K562 (cell line): ENCODE measurements at regions not wholly inside any gene's neighbourhood (a gene's known extent, or its start where the extent isn't known, plus 50 kb on each side); places are given as distances from the start of the nearest gene placed in this dataset.

Experiments
- ATAC-seq: fragments of 200-7000 bp; cut with Tn5 transposase; 3 replicates; pipeline ENCODE4 v1.9.1; 2020; ENCODE audit warnings: moderate library complexity
- BruUV-seq: library from RNA; stranded (reverse); fragments of 400-500 nt; replicated peaks from 2 replicates; lab custom pipeline; 2021; lab: Mats Ljungman, UMichigan
- CTCF ChIA-PET: fragments of 300-600 bp; formaldehyde crosslinking; extraction: SDS; loops from one replicate; lab custom pipeline; 2021; ENCODE audit warnings: low intra/inter-chr PET ratio; lab: Yijun Ruan, JAX
- POLR2A ChIA-PET: fragments of 300-600, 350-650 bp; sonication (Branson Sonifier 250); formaldehyde crosslinking; extraction: SDS; loops from one replicate; lab custom pipeline; 2021; ENCODE audit warnings: antibody characterized with exemption, inconsistent platforms; lab: Yijun Ruan, JAX
- DNase-seq, 4 experiments: peaks; one replicate each; pipeline versions ENCODE4 v3.0.0 to v3.0.0-alpha.2; 2011 to 2018; ENCODE audit warnings: low spot score in 3 of 4, mixed read lengths in 3 of 4; ENCODE audit errors: extremely low read depth in 1 of 4
- FAIRE-seq: peaks from 2 replicates; lab custom pipeline; 2011; peaks lifted over from hg19 to GRCh38; lab: Jason Lieb, UNC
- H2AFZ ChIP-seq: 2 replicates; pipeline ENCODE4 v1.6.0; 2011; ENCODE audit warnings: low read depth, low read length, control low read depth, inconsistent platforms
- H3K27ac ChIP-seq: fragments of 200-600 bp; 3 replicates; pipeline ENCODE4 v1.8.0; 2011; ENCODE audit warnings: low read depth, mild to moderate bottlenecking, control low read depth, inconsistent platforms, low read length, moderate library complexity, mixed read lengths; ENCODE audit errors: extremely low read depth
- H3K27me3 ChIP-seq, 2 experiments: fragments of 300-600 bp in 1 of 2; 2 replicates in 1 of 2; 3 replicates in 1 of 2; pipeline versions ENCODE4 v1.6.0 to v1.8.0; 2011; ENCODE audit warnings: inconsistent platforms in 2 of 2, low read length in 2 of 2, mild to moderate bottlenecking in 1 of 2, mixed read lengths in 1 of 2, moderate library complexity in 1 of 2; ENCODE audit not compliant: control insufficient read depth in 2 of 2, insufficient read depth in 2 of 2
- H3K36me3 ChIP-seq: fragments of 300-600 bp; 3 replicates; pipeline ENCODE4 v1.8.0; 2011; ENCODE audit warnings: mild to moderate bottlenecking, low read length, inconsistent platforms; ENCODE audit not compliant: control insufficient read depth, insufficient read depth
- H3K4me1 ChIP-seq, 2 experiments: fragments of 200-600 bp in 1 of 2; replicated peaks in 1 of 2; 2 replicates in 1 of 2; 3 replicates in 1 of 2; pipeline versions ENCODE4 v1.5.1 to v1.8.0; 2011; ENCODE audit warnings: inconsistent platforms in 2 of 2, low read length in 2 of 2, mild to moderate bottlenecking in 1 of 2, mixed read lengths in 1 of 2, moderate library complexity in 1 of 2; ENCODE audit not compliant: control insufficient read depth in 2 of 2, insufficient read depth in 2 of 2
- H3K4me2 ChIP-seq: 2 replicates; pipeline ENCODE4 v1.6.1; 2011; ENCODE audit warnings: low read length, control low read depth, inconsistent platforms, mixed read lengths; ENCODE audit not compliant: insufficient read depth
- H3K4me3 ChIP-seq: fragments of 200-600 bp; sonication (generic), shearing (Covaris generic); 2 replicates; pipeline ENCODE4 v1.5.1; 2016; ENCODE audit warnings: control low read depth, inconsistent platforms
- H3K79me2 ChIP-seq: fragments of 200-600 bp; 3 replicates; pipeline ENCODE4 v1.8.0; 2011; ENCODE audit warnings: low read length, inconsistent platforms; ENCODE audit not compliant: control insufficient read depth, insufficient read depth
- H3K9ac ChIP-seq, 2 experiments: 2 replicates each; pipeline versions ENCODE4 v1.6.0 to v1.6.1; 2011; ENCODE audit warnings: low read depth in 2 of 2, low read length in 2 of 2, control low read depth in 1 of 2, inconsistent platforms in 1 of 2, mild to moderate bottlenecking in 1 of 2, mixed read lengths in 1 of 2; ENCODE audit not compliant: insufficient read depth in 1 of 2
- H3K9me1 ChIP-seq: one replicate; pipeline ENCODE4 v1.6.0; 2011; ENCODE audit warnings: inconsistent platforms, mild to moderate bottlenecking, low read length, moderate library complexity; ENCODE audit not compliant: control insufficient read depth, insufficient read depth
- H3K9me3 ChIP-seq: replicated peaks from 2 replicates; pipeline ENCODE4 v1.5.1; 2011; ENCODE audit warnings: low read depth, low read length, inconsistent platforms; ENCODE audit not compliant: control insufficient read depth, insufficient read depth
- H4K20me1 ChIP-seq: replicated peaks from 2 replicates; pipeline ENCODE4 v1.6.1; 2011; ENCODE audit warnings: low read length, inconsistent platforms, mixed read lengths; ENCODE audit not compliant: control insufficient read depth, insufficient read depth
- C11orf30 ChIP-seq: fragments of 450-650 bp; IDR thresholded peaks from 2 replicates; pipeline ENCODE4 v1.6.1; 2016; ENCODE audit warnings: low read depth, mild to moderate bottlenecking
- CREB5 ChIP-seq: fragments of 250-450 bp; sonication (Bioruptor Pico); IDR thresholded peaks from 2 replicates; pipeline ENCODE4 v1.5.0; 2020; ENCODE audit warnings: mild to moderate bottlenecking
- DIDO1 ChIP-seq: fragments of 450-650 bp; IDR thresholded peaks from 2 replicates; pipeline ENCODE4 v1.6.1; 2016; ENCODE audit warnings: low read depth, missing biosample characterization, missing genetic modification characterization
- ERF ChIP-seq: fragments of 450-650 bp; formaldehyde crosslinking; IDR thresholded peaks from 2 replicates; pipeline ENCODE4 v1.4.0; 2020; ENCODE audit warnings: mild to moderate bottlenecking, mixed read lengths
- GABPB2 ChIP-seq: fragments of 250-450 bp; sonication (Bioruptor Pico); conservative IDR thresholded peaks from 2 replicates; pipeline ENCODE4 v1.5.1; 2021; ENCODE audit warnings: mild to moderate bottlenecking
- ILF3 ChIP-seq: fragments of 450-650 bp; IDR thresholded peaks from 2 replicates; pipeline ENCODE4 v1.6.1; 2018; ENCODE audit warnings: antibody characterized with exemption, mild to moderate bottlenecking, moderate library complexity, borderline replicate concordance
- MAFF ChIP-seq: IDR thresholded peaks from 2 replicates; pipeline ENCODE4 v1.6.1; 2012; ENCODE audit warnings: low read length, improper control_type of control experiment
- MAFG ChIP-seq: fragments of 450-650 bp; conservative IDR thresholded peaks from 2 replicates; pipeline ENCODE4 v1.6.1; 2016; ENCODE audit warnings: missing genetic modification characterization, missing compliant biosample characterization
- MAFK ChIP-seq: IDR thresholded peaks from 2 replicates; pipeline ENCODE4 v1.6.1; 2011; ENCODE audit warnings: low read length, improper control_type of control experiment
- NCOA2 ChIP-seq, 2 experiments: fragments of 450-650 bp; IDR thresholded peaks; 2 replicates each; pipeline ENCODE4 v1.6.1; 2018; ENCODE audit warnings: mild to moderate bottlenecking in 2 of 2, moderate library complexity in 1 of 2; ENCODE audit not compliant: partially characterized antibody in 2 of 2
- RHOXF2B ChIP-seq: fragments of 250-450 bp; sonication (Bioruptor Pico); conservative IDR thresholded peaks from 2 replicates; pipeline ENCODE4 v1.5.1; 2021
- SMAD2 ChIP-seq: fragments of 150-350 bp; IDR thresholded peaks from 2 replicates; pipeline ENCODE4 v1.6.1; 2014; ENCODE audit warnings: low read depth, mild to moderate bottlenecking, low read length
- TAF9B ChIP-seq: fragments of 450-650 bp; IDR thresholded peaks from 2 replicates; pipeline ENCODE4 v1.6.1; 2018; ENCODE audit warnings: mild to moderate bottlenecking; ENCODE audit not compliant: partially characterized antibody
- ZBTB2 ChIP-seq: fragments of 450-650 bp; IDR thresholded peaks from 2 replicates; pipeline ENCODE4 v1.6.1; 2016; ENCODE audit warnings: antibody characterized with exemption
- ZNF316 ChIP-seq: fragments of 450-650 bp; IDR thresholded peaks from 2 replicates; pipeline ENCODE4 v1.6.1; 2016
- WGBS: fragments of 100-300 bp; shearing (Covaris generic); methylation state at CpG from one replicate; pipeline ENCODE4 v1.1.6; 2016; ENCODE audit warnings: low coverage, mixed read lengths; ENCODE audit not compliant: insufficient coverage; ENCODE audit errors: missing lambda C conversion rate; 5-methylcytosine and 5-hydroxymethylcytosine counted together
- in situ Hi-C: fragments of 300-500 bp; cut with MboI; formaldehyde crosslinking; loops from 4 replicates; pipeline ENCODE4 v1.15.0; 2018; ENCODE audit warnings: inconsistent platforms, mixed read lengths
- intact Hi-C: fragments of 100-400 bp; cut with micrococcal nuclease; formaldehyde crosslinking; loops from 2 replicates; pipeline ENCODE4 v1.14.2; 2022

GRCh38 chr3:112721231-112721630 is 80.3 kb upstream of the CCDC80 start:
- no peaks in the 10 kb centered on the region for H3K9me1 ChIP-seq
- intact Hi-C loops = no loop called here
- WGBS = 19% methylated on average over 4 of the region's 4 CpGs
- DNase-seq (no peak), ATAC-seq (no peak), FAIRE-seq (no peak)
- H4K20me1 ChIP-seq = no peaks in the 10 kb centered on the region
- no TSS peak for BruUV-seq
- H3K79me2 ChIP-seq = no peaks in the 10 kb centered on the region
- in situ Hi-C loops = no loop called here
- H3K27me3 ChIP-seq = no peaks in the 10 kb centered on the region
- H3K9ac ChIP-seq = no peak overlapping the region
- no peaks in the 10 kb centered on the region for H3K4me1 ChIP-seq
- no peak overlapping the region for H3K4me3 ChIP-seq
- H3K27ac ChIP-seq = no peak overlapping the region
- CTCF ChIA-PET = interaction anchor here (0.6 kb wide), 1 partner anchor 809 kb away, joined by 3 read pairs; no protein-coding TSS in a partner anchor
- H3K36me3 ChIP-seq = no peaks in the 10 kb centered on the region
- TF ChIP-seq ZBTB2 = no peak
- TF ChIP-seq SMAD2 = no peak
- TF ChIP-seq ILF3 = no peak
- no peak for TF ChIP-seq RHOXF2B
- TF ChIP-seq TAF9B = no peak
- TF ChIP-seq, all 486 proteins: peak for 0
- Histone ChIP-seq H2AFZ (no peak overlapping the region), H3K4me2 (no peak overlapping the region), H3K9me3 (no peaks in the 10 kb centered on the region)
- POLR2A ChIA-PET = no interaction called here

GRCh38 chr3:112718967-112719366 is 78.0 kb upstream of the CCDC80 start:
- CTCF ChIA-PET = interaction anchor here (0.6 kb wide), 1 partner anchor 786 kb away, joined by 4 read pairs; no protein-coding TSS in a partner anchor
- no peaks in the 10 kb centered on the region for H3K79me2 ChIP-seq
- no peaks in the 10 kb centered on the region for H3K9me3 ChIP-seq
- POLR2A ChIA-PET = no interaction called here
- 0% methylated on average over 1 of the region's 1 CpG for WGBS
- BruUV-seq = no TSS peak
- no peak for FAIRE-seq
- TF ChIP-seq CREB5 (CRISPR knock-in tag) = no peak
- TF ChIP-seq DIDO1 (tag) = no peak
- TF ChIP-seq ERF (CRISPR knock-in tag) = no peak
- TF ChIP-seq MAFG (tag) = peak; percentile 64; the same call in 1 of the 2 replicates
- peak; percentile 82 for TF ChIP-seq ZNF316
- TF ChIP-seq GABPB2 (CRISPR knock-in tag) = no peak
- TF ChIP-seq MAFF = peak; percentile 56
- no peak for TF ChIP-seq NCOA2 (IDR thresholded peaks at IDR 0.05; ENCODE audit: partially characterized antibody in 2 of 2)
- TF ChIP-seq MAFK = peak; percentile 52; the same call in 1 of the 2 replicates
- peak; percentile 69; the same call in 1 of the 2 replicates for TF ChIP-seq C11orf30
- ATAC-seq = no peak
- no peaks in the 10 kb centered on the region for H3K27me3 ChIP-seq
- DNase-seq = no peak
- in situ Hi-C loops = no loop called here
- no peak overlapping the region for H2AFZ ChIP-seq
- no peak overlapping the region for H3K4me2 ChIP-seq
- H3K36me3 ChIP-seq = no peaks in the 10 kb centered on the region
- H3K4me1 ChIP-seq = no peaks in the 10 kb centered on the region
- no peak overlapping the region for H3K4me3 ChIP-seq
- H3K27ac ChIP-seq = no peak overlapping the region
- intact Hi-C loops = no loop called here
- H4K20me1 ChIP-seq = no peaks in the 10 kb centered on the region
- H3K9me1 ChIP-seq = no peaks in the 10 kb centered on the region
- H3K9ac ChIP-seq = no peak overlapping the region
